ENCODE measurements at regions not wholly inside any gene's neighbourhood (a gene's known extent, or its start where the extent isn't known, plus 50 kb on each side); places are given as distances from the start of the nearest gene placed in this dataset.

- H3K36me3 ChIP-seq, result no peaks in the 10 kb centered on the region
- H3K4me1 ChIP-seq, result peaks cover 0 to 5% (median 4%) of the 10 kb centered on the region in 3 donors
- intact Hi-C loops (cut with DNase I), result no loop called here
- DNase-seq, result no peak
- TF ChIP-seq, protein P1, sequence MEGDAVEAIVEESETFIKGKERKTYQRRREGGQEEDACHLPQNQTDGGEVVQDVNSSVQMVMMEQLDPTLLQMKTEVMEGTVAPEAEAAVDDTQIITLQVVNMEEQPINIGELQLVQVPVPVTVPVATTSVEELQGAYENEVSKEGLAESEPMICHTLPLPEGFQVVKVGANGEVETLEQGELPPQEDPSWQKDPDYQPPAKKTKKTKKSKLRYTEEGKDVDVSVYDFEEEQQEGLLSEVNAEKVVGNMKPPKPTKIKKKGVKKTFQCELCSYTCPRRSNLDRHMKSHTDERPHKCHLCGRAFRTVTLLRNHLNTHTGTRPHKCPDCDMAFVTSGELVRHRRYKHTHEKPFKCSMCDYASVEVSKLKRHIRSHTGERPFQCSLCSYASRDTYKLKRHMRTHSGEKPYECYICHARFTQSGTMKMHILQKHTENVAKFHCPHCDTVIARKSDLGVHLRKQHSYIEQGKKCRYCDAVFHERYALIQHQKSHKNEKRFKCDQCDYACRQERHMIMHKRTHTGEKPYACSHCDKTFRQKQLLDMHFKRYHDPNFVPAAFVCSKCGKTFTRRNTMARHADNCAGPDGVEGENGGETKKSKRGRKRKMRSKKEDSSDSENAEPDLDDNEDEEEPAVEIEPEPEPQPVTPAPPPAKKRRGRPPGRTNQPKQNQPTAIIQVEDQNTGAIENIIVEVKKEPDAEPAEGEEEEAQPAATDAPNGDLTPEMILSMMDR (IDR thresholded peaks at IDR 0.05), result no peak
- no peak for TF ChIP-seq POLR2A (IDR thresholded peaks at IDR 0.05)
- H3K27me3 ChIP-seq, result no peaks in the 10 kb centered on the region
- 42% methylated on average over 2 of the region's 2 CpGs for WGBS, 2 donors
- no peak overlapping the region for H3K4me3 ChIP-seq
- H3K27ac ChIP-seq, result no peak overlapping the region
- H3K9me3 ChIP-seq, result no peaks in the 10 kb centered on the region
Observed at GRCh38 chr1:198904321-198904720, 265.5 kb downstream of the PTPRC start.

DNA sequence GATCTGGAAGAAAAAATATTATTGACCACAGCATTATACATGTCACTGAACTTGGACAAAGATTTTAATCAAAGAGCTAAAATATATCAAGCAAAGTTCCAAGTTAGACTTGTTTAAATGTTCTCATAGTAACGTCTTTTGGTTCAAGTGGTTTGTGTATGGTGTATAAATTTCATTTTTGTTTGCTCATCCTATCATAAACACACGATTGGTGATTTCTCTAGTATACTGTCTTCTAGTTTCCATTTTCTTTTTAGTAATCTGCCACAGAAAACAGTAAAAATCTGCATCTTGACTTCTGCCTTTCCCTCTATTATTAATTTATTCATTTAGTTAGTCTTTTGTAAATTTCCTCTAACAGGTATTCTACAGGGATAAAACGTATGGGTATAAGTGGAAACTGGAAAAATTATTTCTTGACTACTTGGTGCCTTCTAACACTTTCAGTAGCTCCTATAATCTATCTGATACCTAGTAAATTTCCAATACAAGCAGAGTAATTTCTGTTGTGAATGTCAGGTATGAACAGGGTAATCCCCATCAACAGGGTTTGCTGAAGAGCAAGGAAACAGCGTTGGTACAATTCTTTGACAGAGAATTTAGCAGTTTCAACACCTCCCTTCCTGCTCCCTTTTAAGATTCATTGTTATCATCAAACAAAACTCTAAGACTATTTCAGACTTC is 268.0 kb downstream of the PTPRC start:
- WGBS, 2 donors, result 61 to 67% methylated on average over 4 of the region's 4 CpGs
- Histone ChIP-seq H3K4me1 (peaks cover 0 to 5% (median 4%) of the 10 kb centered on the region in 3 donors), H3K9me3 (no peaks in the 10 kb centered on the region), H3K4me3 (no peak overlapping the region), H3K27ac (no peak overlapping the region), H3K27me3 (no peaks in the 10 kb centered on the region), H3K36me3 (no peaks in the 10 kb centered on the region)
- no peak for DNase-seq
- TF ChIP-seq, protein P1 (IDR thresholded peaks at IDR 0.05), result no peak
- no peak for TF ChIP-seq POLR2A (IDR thresholded peaks at IDR 0.05)
- intact Hi-C loops (cut with DNase I), result no loop called here

GRCh38 chr1:198907423-198907746 is 268.5 kb downstream of the PTPRC start:
- intact Hi-C loops (cut with DNase I), result no loop called here
- no peaks in the 10 kb centered on the region for H3K36me3 ChIP-seq
- no peaks in the 10 kb centered on the region for H3K9me3 ChIP-seq
- H3K4me3 ChIP-seq, result no peak overlapping the region
- no peak overlapping the region for H3K27ac ChIP-seq
- WGBS, 2 donors, result 66% methylated on average over 3 of the region's 3 CpGs
- no peaks in the 10 kb centered on the region for H3K27me3 ChIP-seq
- TF ChIP-seq, protein P1 (IDR thresholded peaks at IDR 0.05), result peak in 1 of 6 experiments; percentile 19
- no peak for TF ChIP-seq POLR2A (IDR thresholded peaks at IDR 0.05)
- H3K4me1 ChIP-seq, result peaks cover 0 to 5% (median 4%) of the 10 kb centered on the region in 3 donors
- no peak for DNase-seq

GRCh38 chr1:198908995-198909394 is 270.2 kb downstream of the PTPRC start:
- intact Hi-C loops (cut with DNase I), result no loop called here
- Histone ChIP-seq H3K36me3 (no peaks in the 10 kb centered on the region), H3K4me1 (peaks cover 0 to 4% (median 0%) of the 10 kb centered on the region in 3 donors), H3K4me3 (no peak overlapping the region), H3K27me3 (no peaks in the 10 kb centered on the region), H3K27ac (no peak overlapping the region), H3K9me3 (no peaks in the 10 kb centered on the region)
- TF ChIP-seq, protein P1 (IDR thresholded peaks at IDR 0.05), result no peak
- no peak for TF ChIP-seq POLR2A (IDR thresholded peaks at IDR 0.05)
- DNase-seq, result no peak
- WGBS, 2 donors, result 68 to 83% methylated on average over 3 of the region's 3 CpGs

- no peak overlapping the region for H3K4me3 ChIP-seq
- H3K9me3 ChIP-seq, result no peaks in the 10 kb centered on the region
- H3K27ac ChIP-seq, result no peak overlapping the region
- no peak for DNase-seq
- no peak for TF ChIP-seq POLR2A (IDR thresholded peaks at IDR 0.05)
- TF ChIP-seq, protein P1 (IDR thresholded peaks at IDR 0.05), result no peak
- no peaks in the 10 kb centered on the region for H3K36me3 ChIP-seq
- peaks cover 0 to 1% (median 0%) of the 10 kb centered on the region in 3 donors for H3K4me1 ChIP-seq
- intact Hi-C loops (cut with DNase I), result no loop called here
- H3K27me3 ChIP-seq, result no peaks in the 10 kb centered on the region
- 50% methylated on average over 2 of the region's 2 CpGs for whole genome bisulfite sequencing, 2 donors
Observed at GRCh38 chr1:198909973-198910372, 271.1 kb downstream of the PTPRC start.
